GM19239 (cell line): ENCODE measurements at regions not wholly inside any gene's neighbourhood (a gene's known extent, or its start where the extent isn't known, plus 50 kb on each side); places are given as distances from the start of the nearest gene placed in this dataset.
"Not testable (repeated sequence)": the region's sequence is repeated elsewhere in the genome, so short reads cannot be mapped to it uniquely, and the experiment has no call there.

ENCODE experiments used
- DNase-seq: peaks from one replicate; pipeline ENCODE4 v3.0.0; 2011; ENCODE audit warnings: low spot score; ENCODE audit not compliant: insufficient read length
- FAIRE-seq: peaks from 2 replicates; lab custom pipeline; 2011; peaks lifted over from hg19 to GRCh38; lab: Jason Lieb, UNC

DNA sequence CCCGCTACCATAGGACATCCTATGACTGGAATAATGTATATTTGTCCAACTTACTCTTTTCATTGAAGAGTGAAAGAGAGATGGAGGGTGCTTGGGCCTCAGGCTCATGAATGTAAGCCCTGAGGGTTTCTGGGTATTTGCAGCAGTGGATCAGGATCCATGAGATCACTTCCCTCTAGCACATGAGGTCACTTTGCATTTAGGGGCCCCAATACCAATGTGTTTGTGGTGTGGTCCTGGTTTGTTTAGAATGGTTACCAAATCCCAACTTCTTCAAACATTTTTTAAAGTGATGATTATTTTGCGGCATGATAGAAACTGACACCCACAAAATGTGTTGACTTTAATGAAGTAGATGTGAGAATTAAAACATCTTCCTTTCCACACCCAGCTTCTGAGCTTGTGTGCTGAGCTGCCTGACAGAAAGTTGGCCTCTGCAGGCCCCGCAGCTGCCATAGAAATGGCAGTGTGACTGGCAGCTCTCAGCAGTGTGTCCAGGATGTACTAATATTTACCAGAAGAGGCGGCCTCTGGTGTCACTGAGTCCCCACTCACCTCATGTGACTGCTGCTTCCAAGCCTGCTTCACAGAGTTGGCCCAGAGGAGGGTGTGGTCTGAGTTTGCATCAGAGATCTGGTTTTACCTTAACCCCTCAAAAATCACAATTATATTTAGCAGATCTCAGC, 447.6 kb upstream of the NPVF start:
- DNase-seq (no peak), FAIRE-seq (no peak)

DNA sequence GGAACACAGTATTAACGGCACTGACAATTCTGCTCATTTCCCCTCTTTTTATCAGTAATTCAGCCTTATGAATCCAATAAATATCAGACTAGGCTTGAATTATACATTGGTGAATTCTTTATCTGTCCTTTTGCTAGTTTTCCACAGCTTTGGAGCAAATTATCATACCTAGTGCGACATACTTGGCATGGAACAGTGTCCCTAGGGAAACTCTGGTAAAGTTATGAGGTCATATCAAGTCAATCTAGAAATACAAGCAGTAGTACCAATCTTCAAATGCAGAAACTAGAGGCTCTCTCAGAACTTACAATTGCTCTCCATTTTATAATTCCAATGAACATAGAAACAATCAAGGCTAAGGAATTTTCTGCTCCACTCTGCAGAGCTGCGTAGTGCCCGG, 449.3 kb upstream of the NPVF start:
- FAIRE-seq: no peak
- no peak for DNase-seq

DNA sequence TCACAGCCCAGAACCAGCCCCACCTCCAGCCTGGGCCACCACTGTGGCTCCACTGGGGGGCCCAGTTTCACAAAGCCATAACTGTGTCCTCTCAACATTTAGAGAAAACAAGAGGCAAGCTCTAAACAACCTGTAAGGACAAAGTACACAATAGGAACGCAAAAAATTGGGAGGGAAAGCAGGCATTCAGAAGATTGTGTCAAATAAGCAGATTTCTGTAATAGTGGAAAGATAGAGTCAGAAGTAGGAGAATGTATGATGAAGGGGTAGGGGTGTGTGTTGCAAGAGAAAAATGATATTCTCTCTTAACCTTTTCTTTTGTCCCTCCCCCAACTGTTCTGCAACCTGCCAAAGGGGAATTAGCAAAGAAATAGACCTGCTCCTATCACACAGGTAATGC, 449.9 kb upstream of the NPVF start:
- no peak for FAIRE-seq
- no peak for DNase-seq

- FAIRE-seq (no peak), DNase-seq (no peak)
Observed at GRCh38 chr7:25680636-25681035, 452.4 kb upstream of the NPVF start.

DNA sequence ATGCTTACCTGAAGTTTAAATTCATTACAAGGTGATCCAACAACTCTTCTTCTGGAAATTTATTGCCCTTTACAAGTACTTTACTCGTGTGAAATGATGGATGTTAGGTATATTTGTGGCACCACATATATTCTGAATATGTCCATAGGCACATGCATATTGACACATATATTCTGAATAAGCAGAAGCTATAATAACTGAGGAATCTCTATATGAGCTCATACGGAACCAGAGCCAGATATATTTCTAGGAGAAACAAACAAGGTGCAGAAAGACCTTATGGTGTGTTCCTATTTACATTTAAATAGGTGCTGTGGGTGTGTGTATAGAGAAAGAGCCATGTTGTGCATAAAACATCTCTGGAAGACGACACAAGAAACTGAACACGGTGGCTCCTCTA, 456.1 kb upstream of the NPVF start:
- DNase-seq (no peak), FAIRE-seq (no peak)

- FAIRE-seq (no peak), DNase-seq (no peak)
Observed at GRCh38 chr7:25686493-25686892, 458.2 kb upstream of the NPVF start.

GRCh38 chr7:25694211-25694610, 457.8 kb upstream of the NFE2L3 start:
- DNase-seq (no peak), FAIRE-seq (no peak)

- DNase-seq: no peak
- no peak for FAIRE-seq
Observed at GRCh38 chr7:25694699-25695098, 457.3 kb upstream of the NFE2L3 start.

DNA sequence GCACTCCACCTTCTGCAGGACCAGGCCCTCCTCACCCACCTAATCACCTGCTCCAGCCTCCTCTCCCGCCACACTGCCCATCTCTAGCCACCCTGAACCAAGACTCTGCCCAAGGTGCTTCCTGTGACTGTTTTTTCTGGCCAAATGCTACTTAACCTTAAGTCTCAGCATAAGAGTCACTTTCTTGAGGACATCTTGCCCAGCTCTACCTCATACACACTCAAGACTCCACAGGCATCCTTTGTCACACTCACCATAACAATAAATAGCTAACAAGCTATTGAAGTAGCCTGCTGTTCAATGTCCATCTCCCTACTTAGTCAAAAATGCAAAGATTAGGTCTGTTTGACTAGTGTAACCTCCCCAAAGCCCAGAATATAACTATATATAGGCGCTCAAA, 455.4 kb upstream of the NFE2L3 start:
- no peak for FAIRE-seq
- no peak for DNase-seq

GRCh38 chr7:25698451-25699113, 453.4 kb upstream of the NFE2L3 start:
- FAIRE-seq: no peak

DNA sequence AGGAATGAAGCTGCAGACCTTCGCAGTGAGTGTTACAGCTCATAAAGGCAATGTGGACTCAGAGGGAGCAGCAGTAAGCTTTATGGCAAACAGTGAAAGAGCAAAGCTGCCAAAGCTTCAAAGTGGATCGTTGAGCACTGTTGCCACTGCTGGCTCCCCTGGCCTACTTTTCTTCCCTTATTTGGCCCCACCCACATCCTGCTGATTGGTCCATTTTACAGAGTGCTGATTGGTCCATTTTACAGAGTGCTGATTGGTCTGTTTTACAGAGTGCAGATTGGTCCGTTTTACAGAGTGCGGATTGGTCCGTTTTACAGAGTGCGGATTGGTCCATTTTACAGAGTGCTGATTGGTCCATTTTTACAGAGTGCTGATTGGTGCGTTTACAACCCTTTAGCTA, 451.9 kb upstream of the NFE2L3 start:
- not testable (repeated sequence) for DNase-seq

More at GRCh38 chr7:25698451-25699113, 453.4 kb upstream of the NFE2L3 start:
- DNase-seq: no peak

DNA sequence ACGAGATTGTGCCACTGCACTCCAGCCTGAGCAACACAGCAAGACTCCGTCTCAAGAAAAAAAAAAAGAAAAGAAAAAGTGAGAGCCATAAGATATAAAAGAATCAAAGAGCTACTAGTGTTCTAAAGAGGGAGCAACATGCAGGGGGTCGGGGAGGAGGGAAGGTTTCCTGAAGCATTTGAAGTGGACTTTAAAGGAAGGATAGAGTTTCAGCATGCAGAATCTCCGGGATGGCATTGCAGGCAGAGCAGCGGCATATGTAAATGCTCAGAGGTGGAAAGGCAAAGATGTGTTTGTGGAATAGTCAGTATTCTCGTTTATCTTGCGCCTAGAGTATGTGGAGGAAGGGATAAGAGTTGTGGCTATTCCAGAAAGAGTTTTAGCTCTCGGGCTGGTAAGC, 447.6 kb upstream of the NFE2L3 start:
- DNase-seq: no peak
- FAIRE-seq: no peak

More for the DNA sequence above, 451.9 kb upstream of the NFE2L3 start:
- FAIRE-seq: not testable (repeated sequence)

DNA sequence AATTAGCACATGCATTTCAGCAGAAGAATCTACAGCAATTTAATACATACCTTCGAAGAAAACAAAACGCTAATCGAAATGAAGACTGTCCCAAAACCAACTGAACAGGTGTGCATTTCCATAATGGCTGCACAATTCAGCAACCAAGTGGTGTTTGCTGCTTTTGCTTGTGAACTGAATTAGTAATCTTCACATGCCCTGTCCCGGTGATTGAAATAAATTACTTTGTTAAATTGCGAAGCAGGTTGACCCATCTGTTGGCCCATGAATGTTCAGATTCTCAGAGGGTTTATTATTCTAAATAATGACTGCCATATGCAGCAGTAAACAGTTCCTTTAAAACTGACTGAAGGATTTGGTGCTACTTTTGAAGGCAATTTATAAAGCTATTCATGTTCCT, 445.2 kb upstream of the NFE2L3 start:
- DNase-seq (no peak), FAIRE-seq (no peak)

GRCh38 chr7:25707768-25708620, 444.0 kb upstream of the NFE2L3 start:
- DNase-seq: no peak
- no peak for FAIRE-seq

DNA sequence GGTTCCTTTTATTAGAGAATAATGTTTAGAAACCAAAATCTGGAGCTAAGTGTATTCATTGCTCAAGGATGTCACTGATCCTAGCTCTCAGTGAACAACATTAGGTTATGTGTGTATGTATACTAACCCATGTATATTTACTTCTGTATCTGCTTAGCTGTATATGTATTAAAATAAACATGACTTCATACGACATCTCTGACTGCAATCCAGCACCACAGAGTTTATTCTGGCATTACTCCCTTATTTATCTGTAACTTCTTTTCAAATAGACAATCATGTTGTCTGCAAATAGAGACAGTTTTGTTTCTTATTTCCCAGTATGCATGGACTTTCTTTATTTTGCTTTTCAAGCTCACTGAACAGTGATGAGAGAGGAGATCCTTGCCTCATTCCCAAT, 441.0 kb upstream of the NFE2L3 start:
- DNase-seq (no peak), FAIRE-seq (no peak)

- no peak for DNase-seq
- no peak for FAIRE-seq
Observed at GRCh38 chr7:25711940-25712339, 440.1 kb upstream of the NFE2L3 start.

DNA sequence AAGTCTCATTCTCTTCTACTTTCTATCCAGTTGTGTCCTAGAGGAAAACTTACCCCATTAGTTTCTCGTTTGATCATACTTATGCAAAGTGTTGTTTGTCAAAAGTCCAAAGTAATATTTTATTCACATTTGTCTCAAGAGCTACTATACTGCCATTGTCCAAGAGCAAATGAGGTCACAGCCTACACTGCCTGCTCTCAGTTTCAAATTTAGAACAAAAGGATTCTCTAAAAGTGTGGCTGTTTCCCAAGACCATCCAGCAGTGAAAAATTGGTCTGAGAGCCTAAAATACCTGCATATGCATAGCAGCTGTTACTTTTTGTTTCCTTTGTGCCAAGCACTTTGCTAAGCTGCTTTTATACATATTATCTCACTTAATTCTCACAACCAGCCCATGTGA, 439.5 kb upstream of the NFE2L3 start:
- no peak for DNase-seq
- no peak for FAIRE-seq

DNA sequence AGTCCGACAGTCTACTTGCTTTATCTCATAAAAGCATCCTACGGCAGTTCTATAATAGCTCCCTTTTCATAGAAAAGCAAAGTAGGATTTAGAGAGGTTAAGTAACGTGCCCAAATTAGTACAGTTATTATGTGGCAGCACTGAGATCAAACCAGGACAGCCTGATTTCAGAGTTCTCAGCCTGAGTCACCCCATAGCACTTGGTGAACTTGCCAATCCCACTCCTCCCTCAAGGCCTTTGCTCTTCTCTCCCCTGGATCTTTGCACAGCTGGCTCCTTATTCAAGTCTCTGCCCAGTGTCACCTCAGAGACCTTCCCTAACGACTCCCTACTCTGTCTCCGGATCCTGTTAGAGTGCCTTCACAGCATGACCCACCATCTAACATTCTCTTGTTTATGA, 438.0 kb upstream of the NFE2L3 start:
- DNase-seq: no peak
- FAIRE-seq: no peak

DNA sequence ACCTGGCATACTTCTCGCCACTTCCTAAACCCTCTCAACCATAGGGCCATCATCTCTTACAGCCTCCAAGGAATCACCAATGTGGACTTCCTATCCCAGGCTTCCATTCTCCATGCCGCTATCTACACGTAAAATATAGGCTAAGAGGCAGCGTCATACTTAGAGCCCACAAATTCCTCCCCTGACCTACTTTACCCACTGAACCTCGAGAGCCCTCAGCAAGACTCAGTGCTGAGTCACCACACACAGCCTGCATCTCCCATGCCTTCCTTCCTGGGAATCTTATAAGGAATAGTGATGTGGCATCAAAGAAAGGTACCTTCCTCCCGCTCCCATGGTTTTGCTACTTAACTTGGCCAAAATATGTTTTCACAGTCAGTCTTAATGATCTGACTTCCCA, 435.6 kb upstream of the NFE2L3 start:
- FAIRE-seq (no peak), DNase-seq (no peak)

DNA sequence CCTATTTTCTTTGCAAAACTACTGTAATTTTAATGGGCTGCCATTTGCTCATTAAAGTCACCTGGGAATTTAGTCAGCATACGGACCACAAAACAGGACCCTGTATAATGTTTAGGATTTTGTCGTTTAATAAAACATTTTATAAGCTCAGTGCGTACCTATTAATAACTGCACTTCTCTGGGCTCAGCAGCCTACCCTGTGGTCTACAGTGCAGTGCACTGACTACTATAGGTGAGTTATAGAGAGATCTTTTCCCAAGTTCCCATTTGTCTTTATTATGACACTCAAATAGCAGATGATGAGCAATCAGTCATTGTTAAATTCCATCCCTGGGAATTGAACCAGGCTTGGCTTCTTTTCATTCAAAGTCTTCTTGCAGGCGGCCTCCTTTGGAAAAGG, 433.4 kb upstream of the NFE2L3 start:
- no peak for DNase-seq
- no peak for FAIRE-seq

DNA sequence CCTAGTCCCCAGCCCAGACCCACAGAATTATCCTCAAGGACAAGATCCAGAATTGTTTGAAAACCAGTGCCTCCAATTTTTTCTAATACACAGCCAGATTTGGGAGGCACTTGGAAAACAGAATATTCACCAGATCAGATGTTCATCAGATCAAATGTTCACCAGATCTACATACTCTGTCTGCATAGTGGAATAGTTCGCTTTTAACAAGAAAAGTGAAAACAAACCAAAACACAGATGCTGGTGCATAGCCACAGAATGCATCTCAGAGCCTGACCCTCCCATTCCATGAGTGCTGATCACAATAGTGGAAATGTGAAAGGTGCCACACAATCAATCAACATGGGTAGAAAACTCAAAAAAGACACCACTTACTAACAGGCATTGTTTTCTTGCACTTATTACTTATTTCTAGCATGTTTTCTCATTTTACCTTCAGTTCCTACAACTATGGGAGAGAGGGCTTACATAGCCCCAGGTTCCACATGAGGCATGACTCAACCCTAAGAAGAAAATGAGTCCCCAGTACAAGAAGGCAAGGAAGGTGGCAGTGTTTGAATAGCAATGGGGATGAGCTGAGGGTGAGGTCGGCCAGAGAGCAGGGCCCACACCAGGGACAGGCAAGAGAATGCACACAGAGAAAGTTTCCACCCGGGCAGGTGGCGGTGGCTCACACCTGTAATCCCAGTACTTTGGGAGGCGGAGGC, 432.7 kb upstream of the NFE2L3 start:
- FAIRE-seq (no peak), DNase-seq (no peak)
